ENCODE measurements at regions not wholly inside any gene's neighbourhood (a gene's known extent, or its start where the extent isn't known, plus 50 kb on each side); places are given as distances from the start of the nearest gene placed in this dataset.

- Mint-ChIP-seq H3K27ac (peak overlapping the region; percentile 7), H3K27me3 (ENCODE audit: low read depth) (no peaks in the 10 kb centered on the region), H3K36me3 (no peaks in the 10 kb centered on the region), H3K4me3 (no peak overlapping the region), H3K9me3 (no peaks in the 10 kb centered on the region), H3K4me1 (peaks cover 38% of the 10 kb centered on the region)
- no peak for DNase-seq (ENCODE audit: low spot score in 2 of 2, unreplicated experiment in 2 of 2)
- TF ChIP-seq CTCF (IDR thresholded peaks at IDR 0.05; ENCODE audit: unreplicated experiment), result no peak
Measured at GRCh38 chr13:72194523-72194922, 327.5 kb upstream of the DACH1 start.

- Mint-ChIP-seq H3K4me1 (peaks cover 7% of the 10 kb centered on the region), H3K9me3 (peaks cover 8% of the 10 kb centered on the region), H3K27ac (peak overlapping the region; percentile 39), H3K36me3 (no peaks in the 10 kb centered on the region), H3K27me3 (ENCODE audit: low read depth) (no peaks in the 10 kb centered on the region), H3K4me3 (no peak overlapping the region)
- no peak for DNase-seq (ENCODE audit: low spot score in 2 of 2, unreplicated experiment in 2 of 2)
- TF ChIP-seq CTCF (IDR thresholded peaks at IDR 0.05; ENCODE audit: unreplicated experiment), result no peak
Measured at GRCh38 chr13:72186730-72187422, 319.9 kb upstream of the DACH1 start.

GRCh38 chr13:72185776-72186175 lies 318.8 kb upstream of the DACH1 start:
- Mint-ChIP-seq H3K27ac (no peak overlapping the region), H3K4me3 (no peak overlapping the region), H3K4me1 (peaks cover 7% of the 10 kb centered on the region), H3K9me3 (peaks cover 8% of the 10 kb centered on the region), H3K36me3 (no peaks in the 10 kb centered on the region), H3K27me3 (ENCODE audit: low read depth) (no peaks in the 10 kb centered on the region)
- no peak for DNase-seq (ENCODE audit: low spot score in 2 of 2, unreplicated experiment in 2 of 2)
- TF ChIP-seq CTCF (IDR thresholded peaks at IDR 0.05; ENCODE audit: unreplicated experiment), result no peak

- H3K4me3 Mint-ChIP-seq, result no peak overlapping the region
- no peaks in the 10 kb centered on the region for H3K27me3 Mint-ChIP-seq (ENCODE audit: low read depth)
- TF ChIP-seq CTCF (IDR thresholded peaks at IDR 0.05; ENCODE audit: unreplicated experiment), result no peak
- H3K4me1 Mint-ChIP-seq, result peaks cover under 1% of the 10 kb centered on the region
- DNase-seq (ENCODE audit: low spot score in 2 of 2, unreplicated experiment in 2 of 2), result no peak
- H3K36me3 Mint-ChIP-seq, result no peaks in the 10 kb centered on the region
- no peak overlapping the region for H3K27ac Mint-ChIP-seq
- peaks cover 8% of the 10 kb centered on the region for H3K9me3 Mint-ChIP-seq
Measured at GRCh38 chr13:72181661-72182060, 314.7 kb upstream of the DACH1 start.

- Mint-ChIP-seq H3K4me3 (no peak overlapping the region), H3K9me3 (peaks cover 8% of the 10 kb centered on the region), H3K4me1 (peaks cover 5% of the 10 kb centered on the region)
Measured at GRCh38 chr13:72180253-72180952, 313.4 kb upstream of the DACH1 start.

More at GRCh38 chr13:72180253-72180952, 313.4 kb upstream of the DACH1 start:
- H3K27me3 Mint-ChIP-seq (ENCODE audit: low read depth), result no peaks in the 10 kb centered on the region
- DNase-seq (ENCODE audit: low spot score in 2 of 2, unreplicated experiment in 2 of 2), result no peak
- no peak for TF ChIP-seq CTCF (IDR thresholded peaks at IDR 0.05; ENCODE audit: unreplicated experiment)
- H3K27ac Mint-ChIP-seq, result no peak overlapping the region
- H3K36me3 Mint-ChIP-seq, result no peaks in the 10 kb centered on the region

Data from mesothelial cell of epicardium (in vitro differentiated cells).